ENCODE measurements at regions not wholly inside any gene's neighbourhood (a gene's known extent, or its start where the extent isn't known, plus 50 kb on each side); places are given as distances from the start of the nearest gene placed in this dataset.

- no peak for DNase-seq (ENCODE audit: low read depth, low spot score)
- Histone ChIP-seq H3K4me1 (ENCODE audit: insufficient read depth, insufficient read length) (peaks cover 7% of the 10 kb centered on the region), H3K9ac (ENCODE audit: insufficient read length, low read depth) (no peak overlapping the region), H3K36me3 (ENCODE audit: insufficient read depth, insufficient read length, low read length) (no peaks in the 10 kb centered on the region), H3K27me3 (ENCODE audit: insufficient read depth, insufficient read length) (no peaks in the 10 kb centered on the region), H3K4me3 (ENCODE audit: insufficient read length, low read depth) (no peak overlapping the region), H3K9me3 (ENCODE audit: insufficient read depth, low read length) (no peaks in the 10 kb centered on the region)
- TF ChIP-seq ZNF274 (IDR thresholded peaks at IDR 0.05; ENCODE audit: low read depth, low read length), result no peak
- no peak for TF ChIP-seq YY1 (IDR thresholded peaks at IDR 0.05; ENCODE audit: insufficient read depth, insufficient read length)
- TF ChIP-seq SUZ12 (IDR thresholded peaks at IDR 0.05; ENCODE audit: extremely low read depth, insufficient read depth, insufficient read length), result no peak
Observed at GRCh38 chr10:29838539-29838938, 203.8 kb upstream of the SVIL start.

DNA sequence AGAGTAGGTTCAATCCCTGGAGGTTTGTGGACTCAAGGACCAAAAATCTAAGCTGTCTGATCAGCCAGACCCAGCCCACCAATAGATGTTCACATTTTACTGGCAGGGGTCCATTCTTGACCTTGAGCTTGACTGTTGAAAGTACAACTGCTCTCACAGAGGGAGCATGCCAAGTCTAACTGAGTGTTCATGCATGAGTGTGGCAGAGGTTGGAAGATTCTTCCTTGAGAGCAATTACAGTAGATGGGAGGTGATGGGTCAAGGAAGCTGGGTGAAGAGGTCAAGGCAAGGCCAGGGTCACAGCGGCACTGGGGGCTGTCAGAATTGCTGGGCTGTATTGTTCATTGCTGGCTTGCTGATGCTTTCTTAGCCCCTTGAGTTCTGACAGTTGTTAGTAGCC, 202.8 kb upstream of the SVIL start:
- Histone ChIP-seq H3K9me3 (ENCODE audit: insufficient read depth, low read length) (no peaks in the 10 kb centered on the region), H3K4me1 (ENCODE audit: insufficient read depth, insufficient read length) (peaks cover 7% of the 10 kb centered on the region), H3K27me3 (ENCODE audit: insufficient read depth, insufficient read length) (no peaks in the 10 kb centered on the region), H3K4me3 (ENCODE audit: insufficient read length, low read depth) (no peak overlapping the region), H3K36me3 (ENCODE audit: insufficient read depth, insufficient read length, low read length) (no peaks in the 10 kb centered on the region), H3K9ac (ENCODE audit: insufficient read length, low read depth) (no peak overlapping the region)
- no peak for DNase-seq (ENCODE audit: low read depth, low spot score)
- TF ChIP-seq YY1 (IDR thresholded peaks at IDR 0.05; ENCODE audit: insufficient read depth, insufficient read length) (no peak), SUZ12 (IDR thresholded peaks at IDR 0.05; ENCODE audit: extremely low read depth, insufficient read depth, insufficient read length) (no peak), ZNF274 (IDR thresholded peaks at IDR 0.05; ENCODE audit: low read depth, low read length) (no peak)

GRCh38 chr10:29836396-29836795, 201.6 kb upstream of the SVIL start:
- no peaks in the 10 kb centered on the region for H3K36me3 ChIP-seq (ENCODE audit: insufficient read depth, insufficient read length, low read length)
- peaks cover 5% of the 10 kb centered on the region for H3K4me1 ChIP-seq (ENCODE audit: insufficient read depth, insufficient read length)
- no peak for DNase-seq (ENCODE audit: low read depth, low spot score)
- TF ChIP-seq YY1 (IDR thresholded peaks at IDR 0.05; ENCODE audit: insufficient read depth, insufficient read length) (no peak), SUZ12 (IDR thresholded peaks at IDR 0.05; ENCODE audit: extremely low read depth, insufficient read depth, insufficient read length) (no peak), ZNF274 (IDR thresholded peaks at IDR 0.05; ENCODE audit: low read depth, low read length) (no peak)
- H3K9ac ChIP-seq (ENCODE audit: insufficient read length, low read depth), result no peak overlapping the region
- no peaks in the 10 kb centered on the region for H3K9me3 ChIP-seq (ENCODE audit: insufficient read depth, low read length)
- no peaks in the 10 kb centered on the region for H3K27me3 ChIP-seq (ENCODE audit: insufficient read depth, insufficient read length)
- H3K4me3 ChIP-seq (ENCODE audit: insufficient read length, low read depth), result no peak overlapping the region

DNA sequence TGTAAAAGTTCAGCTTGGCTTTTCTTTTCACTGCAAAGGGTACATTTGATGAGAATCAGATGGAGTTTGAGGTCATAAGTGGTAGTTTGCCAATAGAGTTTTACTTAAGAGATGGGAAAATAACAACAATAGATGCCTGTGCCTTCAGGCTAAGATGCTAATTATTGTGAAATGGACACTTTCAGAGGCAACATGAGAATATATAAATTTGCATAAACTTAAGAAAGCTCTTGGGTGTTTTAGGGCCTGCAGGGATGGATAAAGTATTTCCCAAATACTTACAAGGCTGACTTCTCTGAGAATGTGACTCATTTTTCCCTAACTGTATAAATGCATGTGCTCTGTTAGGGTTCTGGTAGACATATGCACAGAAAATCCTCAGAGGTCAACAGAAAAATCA, 200.3 kb upstream of the SVIL start:
- Histone ChIP-seq H3K27me3 (ENCODE audit: insufficient read depth, insufficient read length) (no peaks in the 10 kb centered on the region), H3K36me3 (ENCODE audit: insufficient read depth, insufficient read length, low read length) (no peaks in the 10 kb centered on the region), H3K9ac (ENCODE audit: insufficient read length, low read depth) (no peak overlapping the region), H3K9me3 (ENCODE audit: insufficient read depth, low read length) (no peaks in the 10 kb centered on the region), H3K4me3 (ENCODE audit: insufficient read length, low read depth) (no peak overlapping the region), H3K4me1 (ENCODE audit: insufficient read depth, insufficient read length) (peaks cover 4% of the 10 kb centered on the region)
- DNase-seq (ENCODE audit: low read depth, low spot score), result no peak
- TF ChIP-seq YY1 (IDR thresholded peaks at IDR 0.05; ENCODE audit: insufficient read depth, insufficient read length) (no peak), ZNF274 (IDR thresholded peaks at IDR 0.05; ENCODE audit: low read depth, low read length) (no peak), SUZ12 (IDR thresholded peaks at IDR 0.05; ENCODE audit: extremely low read depth, insufficient read depth, insufficient read length) (no peak)

- TF ChIP-seq ZNF274 (IDR thresholded peaks at IDR 0.05; ENCODE audit: low read depth, low read length) (no peak), YY1 (IDR thresholded peaks at IDR 0.05; ENCODE audit: insufficient read depth, insufficient read length) (no peak), SUZ12 (IDR thresholded peaks at IDR 0.05; ENCODE audit: extremely low read depth, insufficient read depth, insufficient read length) (no peak)
- H3K36me3 ChIP-seq (ENCODE audit: insufficient read depth, insufficient read length, low read length), result no peaks in the 10 kb centered on the region
- no peaks in the 10 kb centered on the region for H3K9me3 ChIP-seq (ENCODE audit: insufficient read depth, low read length)
- no peaks in the 10 kb centered on the region for H3K27me3 ChIP-seq (ENCODE audit: insufficient read depth, insufficient read length)
- no peaks in the 10 kb centered on the region for H3K4me1 ChIP-seq (ENCODE audit: insufficient read depth, insufficient read length)
- no peak overlapping the region for H3K9ac ChIP-seq (ENCODE audit: insufficient read length, low read depth)
- DNase-seq (ENCODE audit: low read depth, low spot score), result no peak
- no peak overlapping the region for H3K4me3 ChIP-seq (ENCODE audit: insufficient read length, low read depth)
Observed at GRCh38 chr10:29830531-29831512, 196.1 kb upstream of the SVIL start.

DNA sequence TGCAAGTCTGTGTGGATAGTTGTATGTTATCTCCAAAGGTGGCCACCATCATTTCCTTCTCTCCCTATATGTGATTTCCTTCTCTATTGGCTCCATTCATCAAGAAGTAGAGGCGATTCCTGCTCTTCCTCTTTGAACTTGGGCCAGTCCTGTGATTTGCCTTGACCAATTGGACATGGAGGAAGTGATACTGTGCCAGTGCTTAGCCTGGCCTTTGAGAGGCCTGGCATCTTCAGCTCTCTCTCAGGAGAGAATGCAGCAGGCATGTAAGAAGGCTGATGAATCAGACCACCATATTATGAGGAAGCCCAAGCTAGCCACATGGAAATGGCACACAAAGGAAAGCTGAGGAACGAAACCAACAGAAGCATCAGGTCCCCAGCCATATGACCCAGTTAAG, 195.0 kb upstream of the SVIL start:
- TF ChIP-seq YY1 (IDR thresholded peaks at IDR 0.05; ENCODE audit: insufficient read depth, insufficient read length) (no peak), SUZ12 (IDR thresholded peaks at IDR 0.05; ENCODE audit: extremely low read depth, insufficient read depth, insufficient read length) (no peak), ZNF274 (IDR thresholded peaks at IDR 0.05; ENCODE audit: low read depth, low read length) (no peak)
- H3K36me3 ChIP-seq (ENCODE audit: insufficient read depth, insufficient read length, low read length), result no peaks in the 10 kb centered on the region
- no peaks in the 10 kb centered on the region for H3K9me3 ChIP-seq (ENCODE audit: insufficient read depth, low read length)
- H3K4me1 ChIP-seq (ENCODE audit: insufficient read depth, insufficient read length), result no peaks in the 10 kb centered on the region
- H3K9ac ChIP-seq (ENCODE audit: insufficient read length, low read depth), result no peak overlapping the region
- no peak for DNase-seq (ENCODE audit: low read depth, low spot score)
- no peak overlapping the region for H3K4me3 ChIP-seq (ENCODE audit: insufficient read length, low read depth)
- no peaks in the 10 kb centered on the region for H3K27me3 ChIP-seq (ENCODE audit: insufficient read depth, insufficient read length)

DNA sequence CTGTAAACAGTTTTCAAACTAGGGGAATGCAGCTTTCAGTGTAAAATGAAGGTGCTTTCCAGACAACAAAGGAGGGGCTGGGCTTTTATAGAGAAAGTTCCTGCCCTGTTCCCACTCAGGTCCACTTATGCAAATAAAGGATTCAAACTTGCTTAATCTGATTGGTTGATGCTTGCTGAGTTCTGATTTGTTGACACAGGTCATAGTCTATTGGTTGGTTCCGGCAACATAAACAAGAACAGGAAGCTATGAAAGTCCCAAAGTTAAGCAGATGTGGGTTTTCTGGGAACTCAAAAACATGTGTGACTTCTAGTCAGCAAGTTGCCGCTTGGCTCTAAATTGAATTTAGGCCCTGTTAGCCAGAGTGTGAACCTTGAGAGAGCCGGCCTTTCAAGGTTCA, 194.2 kb upstream of the SVIL start:
- Histone ChIP-seq H3K9ac (ENCODE audit: insufficient read length, low read depth) (no peak overlapping the region), H3K4me1 (ENCODE audit: insufficient read depth, insufficient read length) (no peaks in the 10 kb centered on the region), H3K4me3 (ENCODE audit: insufficient read length, low read depth) (no peak overlapping the region), H3K27me3 (ENCODE audit: insufficient read depth, insufficient read length) (no peaks in the 10 kb centered on the region), H3K36me3 (ENCODE audit: insufficient read depth, insufficient read length, low read length) (no peaks in the 10 kb centered on the region), H3K9me3 (ENCODE audit: insufficient read depth, low read length) (no peaks in the 10 kb centered on the region)
- no peak for DNase-seq (ENCODE audit: low read depth, low spot score)
- no peak for TF ChIP-seq YY1 (IDR thresholded peaks at IDR 0.05; ENCODE audit: insufficient read depth, insufficient read length)
- TF ChIP-seq ZNF274 (IDR thresholded peaks at IDR 0.05; ENCODE audit: low read depth, low read length), result no peak
- no peak for TF ChIP-seq SUZ12 (IDR thresholded peaks at IDR 0.05; ENCODE audit: extremely low read depth, insufficient read depth, insufficient read length)
